NOMO-1 (cell line): ENCODE measurements at regions not wholly inside any gene's neighbourhood (a gene's known extent, or its start where the extent isn't known, plus 50 kb on each side); places are given as distances from the start of the nearest gene placed in this dataset.

ENCODE experiments used
- DNase-seq, 2 experiments: peaks; one replicate each; lab custom pipeline; 2025; ENCODE audit not compliant: unreplicated experiment in 2 of 2; lab: John Stamatoyannopoulos, UW

GRCh38 chr13:64429691-64430090 lies 2800.4 kb downstream of the PCDH9 start:
- no peak for DNase-seq

GRCh38 chr13:64428196-64428595 lies 2801.9 kb downstream of the PCDH9 start:
- no peak for DNase-seq

- DNase-seq: no peak
These were observed 2806.7 kb downstream of the PCDH9 start for GRCh38 chr13:64423467-64423866.

GRCh38 chr13:64420181-64420580 lies 2810.0 kb downstream of the PCDH9 start:
- DNase-seq: no peak

- no peak for DNase-seq
These were observed 2812.6 kb downstream of the PCDH9 start for GRCh38 chr13:64417581-64417980.

- DNase-seq: no peak
These were observed 2815.8 kb downstream of the PCDH9 start for GRCh38 chr13:64414381-64414780.

- no peak for DNase-seq
These were observed 2816.6 kb downstream of the PCDH9 start for GRCh38 chr13:64413529-64413928.

DNA sequence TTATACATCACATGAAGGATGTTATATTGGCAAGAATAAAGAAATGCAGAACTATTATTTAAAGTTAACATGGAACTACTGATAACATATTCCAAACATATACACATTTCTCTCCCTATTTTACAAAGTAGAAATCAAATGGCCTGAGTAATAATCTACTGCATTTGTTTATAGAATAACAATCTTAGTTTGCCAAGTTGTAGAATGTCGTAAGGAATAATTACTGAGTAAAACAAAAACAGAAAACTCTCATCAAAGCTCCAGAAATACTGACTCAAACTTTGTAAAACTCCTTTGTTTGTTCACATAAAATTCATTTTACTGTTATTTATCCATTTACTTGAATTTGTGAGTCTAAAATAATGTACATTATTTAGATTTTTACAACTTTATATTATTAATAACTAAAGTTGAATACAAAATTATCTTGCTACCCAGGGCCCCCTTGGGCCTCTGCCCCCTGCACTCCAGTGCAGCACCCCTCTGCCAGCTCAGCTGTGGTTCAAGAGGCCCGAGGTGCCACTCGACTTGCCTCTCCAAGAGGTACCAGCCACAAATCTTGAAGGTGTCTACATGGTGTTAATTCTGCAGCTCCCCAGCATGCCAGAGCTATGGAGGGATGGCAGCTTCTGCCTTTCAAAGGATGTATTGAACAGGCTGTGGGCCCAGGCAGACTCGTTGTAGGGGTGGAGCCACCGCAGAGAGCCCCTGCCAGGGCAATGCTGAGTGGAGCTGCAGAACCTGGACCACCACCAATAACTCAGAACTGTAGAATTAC lies 2819.7 kb downstream of the PCDH9 start:
- no peak for DNase-seq

DNA sequence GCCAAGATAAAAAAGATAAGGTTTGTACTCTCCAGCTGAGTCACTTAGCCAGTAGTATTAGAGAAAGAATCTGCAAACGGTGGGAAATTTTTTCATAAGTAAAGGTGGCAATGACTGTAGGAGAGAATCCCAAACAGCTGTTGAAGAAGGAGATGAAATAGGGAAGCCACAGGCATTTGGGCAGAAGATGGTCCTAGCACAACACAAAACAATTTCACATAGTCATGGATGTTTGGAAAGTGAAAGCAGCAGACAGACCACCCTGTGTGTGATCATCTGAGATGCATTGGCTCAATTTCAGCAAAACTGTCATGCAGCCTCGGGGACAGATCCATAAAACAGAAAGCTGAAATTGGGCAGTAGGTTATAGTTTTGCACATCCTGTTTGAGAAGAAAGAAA lies 2832.4 kb downstream of the PCDH9 start:
- no peak for DNase-seq

GRCh38 chr13:64377606-64378005 lies 2852.5 kb downstream of the PCDH9 start:
- DNase-seq: no peak

- DNase-seq: no peak
These were observed 2858.7 kb downstream of the PCDH9 start for GRCh38 chr13:64371461-64371860.

GRCh38 chr13:64371045-64371444 lies 2859.1 kb downstream of the PCDH9 start:
- DNase-seq: no peak

- no peak for DNase-seq
These were observed 2861.0 kb downstream of the PCDH9 start for GRCh38 chr13:64369121-64369520.

DNA sequence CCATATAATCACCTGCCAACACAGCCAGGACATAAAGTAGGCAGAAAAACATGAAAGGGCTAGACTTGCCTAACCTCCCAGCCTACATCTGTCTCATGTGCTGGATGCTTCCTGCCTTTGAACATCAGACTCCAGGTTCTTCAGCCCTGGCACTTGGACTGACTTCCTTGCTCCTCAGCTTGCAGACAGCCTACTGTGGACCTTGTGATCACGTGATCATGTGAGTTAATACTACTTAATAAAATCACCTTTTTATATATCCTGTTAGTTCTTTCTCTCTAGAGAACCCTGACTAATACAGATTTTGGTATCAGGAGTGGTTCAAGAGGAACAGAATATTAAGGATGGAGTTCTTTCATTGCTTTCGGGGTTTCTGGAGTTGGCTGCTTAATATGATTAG lies 2867.6 kb downstream of the PCDH9 start:
- DNase-seq: no peak

- DNase-seq: no peak
These were observed 2882.5 kb downstream of the PCDH9 start for GRCh38 chr13:64347664-64348063.

GRCh38 chr13:64339373-64340063 lies 2890.6 kb downstream of the PCDH9 start:
- no peak for DNase-seq

- DNase-seq: no peak
These were observed 2891.5 kb downstream of the PCDH9 start for GRCh38 chr13:64338671-64339070.

DNA sequence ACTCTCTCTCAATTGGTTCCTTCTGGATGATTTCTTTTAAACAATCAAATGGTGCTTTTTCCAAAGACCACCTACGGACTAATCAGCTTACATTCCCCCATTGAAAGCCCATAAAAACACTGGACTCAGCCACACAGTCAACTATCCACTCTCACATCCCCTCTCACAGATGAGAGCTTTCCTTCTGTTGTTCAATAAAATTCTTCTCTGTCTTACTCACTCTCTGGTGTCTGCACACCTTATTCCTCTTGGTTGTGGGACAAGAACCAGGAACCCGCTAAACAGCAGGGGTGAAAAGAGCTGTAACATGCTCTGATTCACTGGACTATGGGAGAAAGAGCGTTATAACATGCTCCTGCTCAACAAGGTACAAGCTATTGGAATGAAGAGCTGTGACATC lies 2896.2 kb downstream of the PCDH9 start:
- no peak for DNase-seq

DNA sequence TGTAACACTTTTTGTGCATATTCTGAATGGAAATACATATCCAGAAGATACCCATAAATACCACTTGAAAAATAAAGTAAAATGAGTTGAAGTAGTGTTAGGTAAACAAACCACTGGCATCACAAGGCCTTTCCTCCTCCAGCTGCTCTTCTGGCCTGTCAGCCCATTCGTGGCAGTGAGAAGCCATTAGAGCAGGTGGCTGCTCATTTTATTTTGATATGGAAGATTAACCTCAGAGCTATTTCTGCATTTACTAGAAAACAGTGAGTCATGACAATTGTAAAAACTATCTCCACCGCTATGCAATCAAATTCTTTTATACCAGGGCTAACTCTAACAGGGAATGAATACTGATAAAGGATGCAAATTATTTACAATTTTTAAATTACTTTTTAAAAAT lies 2898.1 kb downstream of the PCDH9 start:
- no peak for DNase-seq

DNA sequence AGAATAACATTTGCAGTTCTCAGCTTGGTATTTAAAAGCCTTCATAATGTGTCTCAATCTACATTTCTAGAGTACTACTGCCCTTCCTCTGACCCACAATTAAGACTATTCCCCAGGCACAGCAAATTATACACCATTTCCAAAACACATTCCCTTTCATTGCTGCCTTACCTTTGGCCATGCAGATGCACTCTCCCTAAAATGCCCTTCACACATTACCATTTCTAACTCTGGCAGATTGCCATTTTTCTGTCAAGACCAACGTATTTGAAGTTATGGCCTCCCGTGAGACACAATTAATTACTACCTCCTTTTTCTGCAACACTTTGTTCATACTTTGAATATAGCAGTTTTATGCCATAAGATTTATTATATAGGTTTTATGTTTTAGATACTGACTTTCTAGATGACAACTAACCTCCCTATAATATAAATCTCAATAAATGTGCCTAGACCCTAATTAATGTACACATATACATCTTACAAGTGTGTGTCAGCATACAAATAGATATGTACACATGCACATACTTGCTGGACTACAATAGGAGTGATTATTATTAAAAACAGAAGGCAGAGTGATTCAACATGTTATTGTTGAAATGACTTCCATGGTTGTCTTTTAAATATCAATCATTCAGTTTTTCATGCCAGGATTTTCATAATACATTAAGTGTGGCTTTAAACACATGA lies 2902.5 kb downstream of the PCDH9 start:
- DNase-seq: no peak

DNA sequence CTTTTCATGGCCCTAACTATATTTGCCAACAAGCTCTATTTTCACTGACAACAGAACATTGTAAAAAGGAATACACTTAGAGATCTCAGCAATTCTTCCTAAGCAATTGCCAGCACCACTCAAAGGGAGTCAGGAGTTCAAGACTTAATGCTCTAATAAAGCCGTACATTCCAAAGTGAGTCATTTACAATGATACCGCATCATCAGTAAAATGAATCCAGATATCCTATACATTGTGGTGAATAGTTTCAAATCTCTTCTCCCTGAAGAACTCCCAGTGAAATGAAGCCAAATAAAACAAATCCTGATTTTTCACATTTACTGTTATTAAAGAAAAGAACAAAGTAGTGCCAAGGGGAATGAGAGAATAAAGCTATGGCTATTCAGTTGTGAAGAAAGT lies 2898.7 kb upstream of the PCDH20 start:
- DNase-seq: no peak

GRCh38 chr13:64311948-64312347 lies 2896.3 kb upstream of the PCDH20 start:
- DNase-seq: no peak
